Left lung (tissue), 4 donors: ENCODE measurements at regions not wholly inside any gene's neighbourhood (a gene's known extent, or its start where the extent isn't known, plus 50 kb on each side); places are given as distances from the start of the nearest gene placed in this dataset.
"Not testable (repeated sequence)": the region's sequence is repeated elsewhere in the genome, so short reads cannot be mapped to it uniquely, and the experiment has no call there.

Source experiments
- ATAC-seq: fragments of 200-7000 bp; cut with Tn5 transposase; one replicate; pipeline ENCODE4 v1.9.1; 2020; ENCODE audit warnings: moderate library complexity
- DNase-seq, 4 donors: peaks; one replicate each; pipeline ENCODE4 v3.0.0-alpha.2; 2013 to 2020
- H3K27ac ChIP-seq, 2 donors: fragments of 200-600 bp; sonication (generic) in 1 of 2; one replicate each; pipeline versions ENCODE4 v1.5.0 to v1.8.0; 2020 to 2021
- H3K27me3 ChIP-seq, 2 donors: fragments of 200-600 bp; sonication (generic) in 1 of 2; one replicate each; pipeline versions ENCODE4 v1.5.0 to v1.8.0; 2020 to 2021
- H3K36me3 ChIP-seq, 2 donors: fragments of 200-600 bp; sonication (generic) in 1 of 2; one replicate each; pipeline versions ENCODE4 v1.5.0 to v1.8.0; 2020 to 2021
- H3K4me1 ChIP-seq, 2 donors: fragments of 200-600 bp; one replicate each; pipeline ENCODE4 v1.8.0; 2021
- H3K4me3 ChIP-seq, 2 donors: fragments of 200-600 bp; sonication (generic) in 1 of 2; one replicate each; pipeline versions ENCODE4 v1.5.0 to v1.8.0; 2020 to 2021; ENCODE audit warnings: mild to moderate bottlenecking in 1 of 2
- H3K9me3 ChIP-seq, 2 donors: fragments of 200-600 bp; sonication (generic) in 1 of 2; one replicate each; pipeline versions ENCODE4 v1.5.0 to v1.8.0; 2020 to 2021
- CTCF ChIP-seq, 2 donors: fragments of 200-600 bp; sonication (generic) in 1 of 2; IDR thresholded peaks; one replicate each; pipeline versions ENCODE4 v1.5.0 to v1.8.0; 2021; ENCODE audit warnings: antibody characterized with exemption in 2 of 2
- intact Hi-C, 2 donors: fragments of 100-400 bp; cut with DNase I; formaldehyde crosslinking; loops; one replicate each; pipeline versions ENCODE4 v1.11.2 to v1.14.2; 2022
- donor health status: DM: no; HTN: yes; CAD: no.
- donor health status: DM: no; HTN: no; CAD: no.

DNA sequence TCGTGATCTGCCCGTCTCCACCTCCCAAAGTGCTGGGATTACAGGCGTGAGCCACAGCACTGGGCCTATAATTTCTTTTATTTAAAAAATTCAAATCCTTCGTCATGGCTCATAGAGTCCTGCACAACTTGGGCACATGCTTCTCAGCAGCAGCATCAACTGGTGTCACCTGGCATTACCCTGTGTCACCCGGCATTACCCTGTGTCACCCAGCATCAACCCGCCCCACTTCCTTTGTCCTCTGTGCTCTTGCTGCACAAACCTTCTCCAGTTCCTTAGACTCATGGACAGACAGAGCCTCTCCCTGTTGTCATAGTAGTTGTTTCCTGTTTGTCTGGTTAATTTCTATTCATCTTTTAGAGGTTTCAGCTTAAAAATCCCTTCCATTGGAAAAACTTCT is 121.2 kb upstream of the SERBP1 start:
- no peak for TF ChIP-seq CTCF (IDR thresholded peaks at IDR 0.05)
- no peak for ATAC-seq
- intact Hi-C loops, result no loop called here
- Histone ChIP-seq H3K4me3 (no peak overlapping the region), H3K36me3 (no peaks in the 10 kb centered on the region), H3K4me1 (no peaks in the 10 kb centered on the region), H3K27ac (no peak overlapping the region), H3K9me3 (no peaks in the 10 kb centered on the region), H3K27me3 (no peaks in the 10 kb centered on the region)
- no peak for DNase-seq

DNA sequence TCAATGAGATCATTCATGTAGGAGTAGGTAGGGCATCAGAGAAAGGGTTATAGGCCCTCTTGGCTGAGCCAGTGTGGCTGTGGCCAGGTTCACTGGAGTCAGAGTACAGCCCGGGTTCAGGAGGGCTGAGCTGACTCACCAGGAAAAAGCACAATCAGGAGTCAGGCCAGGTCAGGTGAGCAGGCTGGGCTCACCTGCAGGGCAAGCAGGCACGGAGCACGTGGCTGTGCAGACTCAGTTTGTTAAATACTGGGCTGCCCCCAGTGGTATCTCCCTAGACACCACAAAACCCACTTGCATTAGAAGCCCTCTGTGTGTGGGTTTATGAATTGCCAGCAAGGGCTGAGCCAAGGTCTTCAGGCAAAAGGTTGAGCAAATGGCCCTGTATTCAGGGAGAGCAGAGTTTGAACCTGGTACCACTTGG is 122.1 kb upstream of the SERBP1 start:
- intact Hi-C loops, result no loop called here
- Histone ChIP-seq H3K4me3 (no peak overlapping the region), H3K27me3 (no peaks in the 10 kb centered on the region), H3K4me1 (no peaks in the 10 kb centered on the region), H3K27ac (no peak overlapping the region), H3K9me3 (no peaks in the 10 kb centered on the region), H3K36me3 (no peaks in the 10 kb centered on the region)
- ATAC-seq, result peak; percentile 59
- TF ChIP-seq CTCF (IDR thresholded peaks at IDR 0.05), result no peak
- no peak for DNase-seq

DNA sequence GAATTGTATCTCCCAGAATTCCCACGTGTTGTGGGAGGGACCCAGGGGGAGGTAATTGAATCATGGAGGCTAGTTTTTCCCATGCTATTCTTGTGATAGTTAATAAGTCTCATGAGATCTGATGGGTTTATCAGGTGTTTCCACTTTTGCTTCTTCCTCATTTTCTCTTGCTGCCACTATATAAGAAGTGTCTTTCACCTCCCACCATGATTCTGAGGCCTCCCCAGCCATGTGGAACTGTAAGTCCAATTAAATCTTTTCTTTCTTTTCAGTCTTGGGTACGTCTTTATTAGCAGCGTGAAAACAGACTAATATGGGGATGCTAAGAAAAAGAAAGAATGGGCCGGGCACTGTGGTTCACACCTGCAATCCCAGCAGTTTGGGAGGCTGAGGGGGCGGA is 124.0 kb upstream of the SERBP1 start:
- H3K36me3 ChIP-seq, intact Hi-C loops, H3K4me3 ChIP-seq, ATAC-seq, H3K4me1 ChIP-seq, DNase-seq, H3K9me3 ChIP-seq, H3K27me3 ChIP-seq, H3K27ac ChIP-seq: not testable (repeated sequence)

DNA sequence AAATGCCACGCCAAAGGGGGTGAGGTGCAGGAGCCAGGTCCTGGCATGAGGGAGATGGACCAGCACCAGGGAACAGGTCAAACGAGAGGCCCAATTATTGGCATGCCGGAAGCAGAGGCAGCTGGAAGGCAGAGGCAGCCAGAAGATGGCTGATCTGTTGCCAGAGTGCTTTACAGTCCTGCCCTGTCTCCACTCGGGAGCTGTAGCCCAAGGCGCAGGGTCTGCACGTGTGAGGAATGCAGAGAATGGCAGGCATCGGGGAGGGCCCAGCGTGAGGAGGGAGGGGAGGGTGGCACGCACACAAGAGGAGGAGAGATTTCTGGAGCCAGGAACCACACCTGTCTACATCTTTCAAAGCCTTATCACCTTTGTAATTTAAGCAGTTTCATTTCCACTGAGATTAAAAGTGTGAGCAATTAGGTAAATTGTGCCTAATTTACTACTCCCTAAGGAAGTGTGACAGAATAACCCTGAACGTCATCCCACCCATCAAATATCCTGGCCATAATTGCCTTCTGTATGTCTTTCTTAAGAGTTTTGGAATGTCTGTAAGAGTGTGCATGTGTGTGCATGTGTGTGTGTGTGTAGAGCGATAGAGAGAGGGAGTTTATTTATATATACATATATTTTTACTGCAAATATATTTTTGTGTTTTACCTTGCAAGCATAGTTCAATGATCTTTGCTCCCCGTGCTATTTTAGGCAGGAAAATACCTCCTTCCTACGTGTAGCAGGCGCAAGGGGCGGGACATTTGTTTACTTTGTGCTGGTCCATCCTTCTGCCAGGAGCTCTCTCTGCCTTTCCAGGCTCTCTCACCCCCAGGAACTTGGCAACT is 125.5 kb upstream of the SERBP1 start:
- no peak overlapping the region for H3K4me3 ChIP-seq

GRCh38 chr1:67556297-67556900 is 126.2 kb upstream of the SERBP1 start:
- no peak for DNase-seq
- no peak for ATAC-seq
- Histone ChIP-seq H3K9me3 (no peaks in the 10 kb centered on the region), H3K4me1 (peaks cover 0 to 19% of the 10 kb centered on the region in 2 donors), H3K36me3 (no peaks in the 10 kb centered on the region), H3K27ac (no peak overlapping the region), H3K27me3 (no peaks in the 10 kb centered on the region), H3K4me3 (no peak overlapping the region)
- intact Hi-C loops, result no loop called here
- no peak for TF ChIP-seq CTCF (IDR thresholded peaks at IDR 0.05)

More for the DNA sequence above, 125.5 kb upstream of the SERBP1 start:
- H3K9me3 ChIP-seq, result no peaks in the 10 kb centered on the region
- intact Hi-C loops, result no loop called here
- H3K27ac ChIP-seq, result no peak overlapping the region
- no peaks in the 10 kb centered on the region for H3K27me3 ChIP-seq
- DNase-seq, result no peak
- H3K36me3 ChIP-seq, result no peaks in the 10 kb centered on the region
- ATAC-seq, result peak; percentile 36
- peaks cover 0 to 12% of the 10 kb centered on the region in 2 donors for H3K4me1 ChIP-seq
- no peak for TF ChIP-seq CTCF (IDR thresholded peaks at IDR 0.05)
